Upper lobe of right lung (tissue), 1 donor: ENCODE measurements at regions not wholly inside any gene's neighbourhood (a gene's known extent, or its start where the extent isn't known, plus 50 kb on each side); places are given as distances from the start of the nearest gene placed in this dataset.
"Not testable (repeated sequence)": the region's sequence is repeated elsewhere in the genome, so short reads cannot be mapped to it uniquely, and the experiment has no call there.

Source experiments
- ATAC-seq: fragments of 200-7000 bp; cut with Tn5 transposase; one replicate; pipeline ENCODE4 v1.9.1; 2020; ENCODE audit warnings: mild to moderate bottlenecking, moderate library complexity
- DNase-seq: peaks from one replicate; pipeline ENCODE4 v3.0.0-alpha.2; 2020
- H3K27ac ChIP-seq: fragments of 200-600 bp; one replicate; pipeline ENCODE4 v1.8.0; 2022
- H3K27me3 ChIP-seq: fragments of 200-600 bp; one replicate; pipeline ENCODE4 v1.8.0; 2022; ENCODE audit warnings: mild to moderate bottlenecking
- H3K36me3 ChIP-seq: fragments of 200-600 bp; one replicate; pipeline ENCODE4 v1.8.0; 2022
- H3K4me1 ChIP-seq: fragments of 200-600 bp; one replicate; pipeline ENCODE4 v1.8.0; 2022
- H3K4me3 ChIP-seq: fragments of 200-600 bp; one replicate; pipeline ENCODE4 v1.8.0; 2022; ENCODE audit warnings: mild to moderate bottlenecking
- H3K9me3 ChIP-seq: fragments of 200-600 bp; one replicate; pipeline ENCODE4 v1.8.0; 2022
- intact Hi-C: fragments of 100-400 bp; cut with DNase I; formaldehyde crosslinking; loops from one replicate; pipeline ENCODE4 v1.11.0; 2022
- TF ChIP-seq, protein P1 (sequence below): fragments of 200-600 bp; IDR thresholded peaks from one replicate; pipeline ENCODE4 v1.8.0; 2022; ENCODE audit warnings: antibody characterized with exemption
- donor health status: DM: no; HTN: yes; CAD: no; lungs with severe emphysema.

DNA sequence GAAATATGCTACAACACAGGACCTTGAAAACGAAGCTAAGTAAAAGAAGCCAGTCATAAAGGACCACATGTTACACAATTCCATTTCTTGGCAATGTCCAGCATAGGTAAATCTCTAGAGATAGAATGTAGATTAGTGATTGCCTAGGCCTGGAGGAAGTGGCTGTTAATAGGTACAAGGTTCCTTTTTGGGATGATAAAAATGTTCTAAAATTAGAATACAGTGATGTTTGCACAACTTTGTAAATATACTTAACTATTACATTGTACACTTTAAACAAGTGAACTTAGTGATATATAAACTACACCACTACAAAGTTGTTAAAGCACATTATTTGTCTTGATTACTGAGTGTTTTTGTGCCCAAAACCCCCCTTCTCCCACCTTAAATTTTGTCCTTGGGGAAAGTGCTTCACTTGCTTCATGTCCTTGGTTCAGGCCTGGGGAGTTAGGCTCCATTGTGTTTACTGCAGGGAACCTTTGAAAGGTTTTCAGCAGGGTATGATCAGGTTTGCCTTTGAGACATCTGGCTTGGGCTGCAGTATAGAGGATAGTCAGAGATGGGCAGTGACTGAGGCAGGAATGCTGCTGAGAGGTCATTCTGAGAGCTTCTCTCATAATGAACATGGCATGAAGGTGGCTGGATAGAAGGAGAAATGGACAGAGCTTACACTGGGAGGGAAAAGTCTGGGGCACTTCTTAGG is 1052.6 kb downstream of the REEP3 start:
- ATAC-seq (peak; percentile 78), DNase-seq (no peak)
- Histone ChIP-seq H3K9me3 (no peaks in the 10 kb centered on the region), H3K36me3 (no peaks in the 10 kb centered on the region), H3K27me3 (no peaks in the 10 kb centered on the region), H3K4me3 (no peak overlapping the region), H3K27ac (no peak overlapping the region), H3K4me1 (no peaks in the 10 kb centered on the region)
- TF ChIP-seq, protein P1, sequence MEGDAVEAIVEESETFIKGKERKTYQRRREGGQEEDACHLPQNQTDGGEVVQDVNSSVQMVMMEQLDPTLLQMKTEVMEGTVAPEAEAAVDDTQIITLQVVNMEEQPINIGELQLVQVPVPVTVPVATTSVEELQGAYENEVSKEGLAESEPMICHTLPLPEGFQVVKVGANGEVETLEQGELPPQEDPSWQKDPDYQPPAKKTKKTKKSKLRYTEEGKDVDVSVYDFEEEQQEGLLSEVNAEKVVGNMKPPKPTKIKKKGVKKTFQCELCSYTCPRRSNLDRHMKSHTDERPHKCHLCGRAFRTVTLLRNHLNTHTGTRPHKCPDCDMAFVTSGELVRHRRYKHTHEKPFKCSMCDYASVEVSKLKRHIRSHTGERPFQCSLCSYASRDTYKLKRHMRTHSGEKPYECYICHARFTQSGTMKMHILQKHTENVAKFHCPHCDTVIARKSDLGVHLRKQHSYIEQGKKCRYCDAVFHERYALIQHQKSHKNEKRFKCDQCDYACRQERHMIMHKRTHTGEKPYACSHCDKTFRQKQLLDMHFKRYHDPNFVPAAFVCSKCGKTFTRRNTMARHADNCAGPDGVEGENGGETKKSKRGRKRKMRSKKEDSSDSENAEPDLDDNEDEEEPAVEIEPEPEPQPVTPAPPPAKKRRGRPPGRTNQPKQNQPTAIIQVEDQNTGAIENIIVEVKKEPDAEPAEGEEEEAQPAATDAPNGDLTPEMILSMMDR, result no peak
- intact Hi-C loops, result no loop called here

DNA sequence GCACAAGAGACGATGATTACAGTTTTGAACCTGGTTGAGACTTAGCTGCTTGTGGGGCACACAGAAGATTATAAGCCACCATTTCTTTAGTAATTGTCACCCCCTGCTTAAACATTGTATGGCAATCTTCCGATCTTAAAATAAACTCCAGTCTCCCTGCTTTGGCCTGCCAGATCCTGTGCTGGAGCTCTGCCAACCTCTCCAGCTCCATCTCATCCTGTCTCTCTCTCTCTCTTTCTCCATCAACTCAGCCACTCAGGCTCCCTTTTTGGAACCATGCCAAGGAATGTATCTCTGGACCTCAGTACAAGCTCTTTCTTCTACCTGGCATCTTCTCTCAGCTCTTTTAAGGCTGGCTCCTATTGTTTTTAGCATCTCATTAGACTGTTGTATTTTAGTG is 1053.2 kb downstream of the REEP3 start:
- no peak for ATAC-seq
- Histone ChIP-seq H3K4me3 (no peak overlapping the region), H3K27me3 (no peaks in the 10 kb centered on the region), H3K4me1 (no peaks in the 10 kb centered on the region), H3K27ac (no peak overlapping the region), H3K9me3 (no peaks in the 10 kb centered on the region), H3K36me3 (no peaks in the 10 kb centered on the region)
- intact Hi-C loops, result no loop called here
- TF ChIP-seq, protein P1, result no peak
- no peak for DNase-seq

DNA sequence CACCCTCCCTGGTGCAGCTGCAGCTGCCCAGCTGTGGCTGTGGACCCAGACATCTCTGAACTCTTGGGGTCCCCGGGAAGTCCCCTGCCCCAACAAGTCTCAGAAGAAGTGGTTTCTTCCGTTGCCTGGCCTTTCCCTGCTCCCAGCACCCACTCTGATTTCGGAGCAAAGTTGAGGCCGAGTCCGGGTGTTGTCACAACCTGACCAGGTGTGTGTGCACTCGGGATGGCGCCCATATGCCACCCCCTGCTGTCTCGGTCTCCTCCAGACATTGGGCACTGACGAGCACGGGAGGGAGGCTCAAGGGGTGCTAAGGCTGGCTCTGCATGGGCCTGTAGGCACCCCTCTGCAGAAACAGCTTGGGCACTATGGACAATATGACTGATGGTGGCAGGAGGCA is 1055.3 kb downstream of the REEP3 start:
- DNase-seq, result no peak

DNA sequence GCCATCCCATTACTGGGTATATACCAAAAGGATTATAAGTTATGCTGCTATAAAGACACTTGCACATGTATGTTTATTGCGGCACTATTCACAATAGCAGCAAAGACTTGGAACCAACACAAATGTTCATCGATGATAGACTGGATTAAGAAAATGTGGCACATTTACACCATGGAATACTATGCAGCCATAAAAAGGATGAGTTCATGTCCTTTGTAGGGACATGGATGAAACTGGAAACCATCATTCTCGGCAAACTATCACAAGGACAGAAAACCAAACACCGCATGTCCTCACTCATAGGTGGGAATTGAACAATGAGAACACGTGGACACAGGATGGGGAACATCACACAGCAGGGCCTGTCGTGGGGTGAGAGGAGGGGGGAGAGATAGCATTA is 1057.6 kb downstream of the REEP3 start:
- H3K27ac ChIP-seq, DNase-seq, H3K36me3 ChIP-seq, H3K9me3 ChIP-seq, H3K4me3 ChIP-seq, H3K4me1 ChIP-seq, ATAC-seq, intact Hi-C loops, H3K27me3 ChIP-seq: not testable (repeated sequence)

More for the DNA sequence above, 1055.3 kb downstream of the REEP3 start:
- Histone ChIP-seq H3K4me1 (no peaks in the 10 kb centered on the region), H3K27ac (no peak overlapping the region), H3K36me3 (no peaks in the 10 kb centered on the region), H3K27me3 (no peaks in the 10 kb centered on the region), H3K9me3 (no peaks in the 10 kb centered on the region), H3K4me3 (no peak overlapping the region)
- no peak for ATAC-seq
- TF ChIP-seq, protein P1, result no peak
- intact Hi-C loops, result no loop called here

DNA sequence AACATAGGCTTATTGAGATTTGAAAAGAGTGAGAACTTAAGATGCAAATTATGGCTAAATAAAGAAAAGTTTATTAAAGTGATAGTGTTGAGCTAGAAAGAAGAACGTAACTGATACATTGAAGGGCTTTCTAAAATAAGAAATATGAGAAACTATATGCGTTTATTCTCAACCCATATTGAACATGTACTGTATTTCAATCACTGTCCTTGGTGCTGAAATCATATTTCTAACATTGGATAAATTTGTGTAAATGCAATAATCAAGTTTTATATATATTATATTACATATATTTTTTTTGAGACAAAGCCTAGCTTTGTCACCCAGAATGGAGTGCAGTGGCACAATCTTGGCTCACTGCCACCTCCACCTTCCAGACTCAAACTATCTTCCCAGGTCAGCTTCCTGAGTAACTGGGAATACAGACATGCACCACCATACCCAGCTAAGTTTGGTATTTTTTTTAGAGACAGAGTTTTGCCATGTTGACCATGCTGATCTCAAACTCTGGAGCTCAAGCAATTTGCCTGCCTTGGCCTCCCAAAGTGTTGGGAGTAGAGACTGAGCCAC is 1065.8 kb downstream of the REEP3 start:
- DNase-seq (no peak), ATAC-seq (no peak)
- Histone ChIP-seq H3K36me3 (no peaks in the 10 kb centered on the region), H3K27me3 (no peaks in the 10 kb centered on the region), H3K4me1 (no peaks in the 10 kb centered on the region), H3K4me3 (no peak overlapping the region), H3K9me3 (no peaks in the 10 kb centered on the region), H3K27ac (no peak overlapping the region)
- TF ChIP-seq, protein P1, result no peak
- intact Hi-C loops, result no loop called here

DNA sequence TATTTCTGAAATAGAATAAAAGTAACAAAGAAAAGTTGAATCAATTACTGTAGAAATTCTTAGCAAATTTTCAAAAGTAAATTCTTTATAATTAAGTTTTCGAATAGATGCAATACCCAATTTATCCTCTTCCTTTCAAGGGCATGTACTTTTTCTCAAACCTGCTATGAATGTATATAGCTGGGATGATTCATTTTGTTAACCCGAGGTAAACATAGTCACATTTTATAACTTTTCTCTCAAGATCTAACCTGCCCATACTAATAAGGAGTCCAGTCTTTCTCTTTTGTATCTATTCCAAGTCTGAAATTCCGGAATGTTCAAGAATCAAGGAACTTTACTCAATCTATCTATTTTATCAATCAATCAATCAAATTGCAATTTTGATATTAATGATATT is 1072.9 kb downstream of the REEP3 start:
- TF ChIP-seq, protein P1, result no peak
- Histone ChIP-seq H3K27me3 (no peaks in the 10 kb centered on the region), H3K9me3 (no peaks in the 10 kb centered on the region), H3K4me3 (no peak overlapping the region), H3K27ac (no peak overlapping the region), H3K4me1 (no peaks in the 10 kb centered on the region), H3K36me3 (no peaks in the 10 kb centered on the region)
- no peak for DNase-seq
- ATAC-seq, result no peak
- intact Hi-C loops, result no loop called here
